H1 (cell line): ENCODE measurements at regions not wholly inside any gene's neighbourhood (a gene's known extent, or its start where the extent isn't known, plus 50 kb on each side); places are given as distances from the start of the nearest gene placed in this dataset.

Source experiments
- TF ChIP-seq, protein P1 (sequence below), 3 experiments: IDR thresholded peaks; 1 replicate in 2 of 3; 2 replicates in 1 of 3; pipeline versions ENCODE4 v1.5.1 to v1.6.1; 2011; ENCODE audit warnings: low read length in 3 of 3, mild to moderate bottlenecking in 3 of 3, inconsistent platforms in 2 of 3, low read depth in 1 of 3, moderate library complexity in 1 of 3; ENCODE audit not compliant: insufficient read depth in 1 of 3; ENCODE audit errors: control extremely low read depth in 1 of 3

DNA sequence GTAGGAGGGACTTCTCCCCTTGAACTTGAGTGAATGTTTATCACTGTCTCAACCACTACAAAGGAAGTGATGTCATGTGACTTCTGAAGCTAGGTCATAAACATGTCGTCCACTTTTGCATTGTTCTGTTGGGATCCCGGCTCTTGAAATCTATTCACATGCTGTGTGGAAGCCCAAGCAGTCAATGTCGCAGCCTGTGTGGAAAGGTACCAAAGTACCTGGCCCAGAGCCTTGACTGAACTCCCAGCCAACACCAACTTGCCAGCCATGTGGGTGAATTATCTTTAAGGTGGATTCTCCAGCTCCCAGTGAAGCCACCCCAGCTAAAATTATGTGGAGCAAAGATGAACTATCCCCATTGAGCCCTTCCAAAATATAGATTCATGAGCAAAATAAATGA lies 85.0 kb upstream of the USP38 start (continued):
- TF ChIP-seq, protein P1, sequence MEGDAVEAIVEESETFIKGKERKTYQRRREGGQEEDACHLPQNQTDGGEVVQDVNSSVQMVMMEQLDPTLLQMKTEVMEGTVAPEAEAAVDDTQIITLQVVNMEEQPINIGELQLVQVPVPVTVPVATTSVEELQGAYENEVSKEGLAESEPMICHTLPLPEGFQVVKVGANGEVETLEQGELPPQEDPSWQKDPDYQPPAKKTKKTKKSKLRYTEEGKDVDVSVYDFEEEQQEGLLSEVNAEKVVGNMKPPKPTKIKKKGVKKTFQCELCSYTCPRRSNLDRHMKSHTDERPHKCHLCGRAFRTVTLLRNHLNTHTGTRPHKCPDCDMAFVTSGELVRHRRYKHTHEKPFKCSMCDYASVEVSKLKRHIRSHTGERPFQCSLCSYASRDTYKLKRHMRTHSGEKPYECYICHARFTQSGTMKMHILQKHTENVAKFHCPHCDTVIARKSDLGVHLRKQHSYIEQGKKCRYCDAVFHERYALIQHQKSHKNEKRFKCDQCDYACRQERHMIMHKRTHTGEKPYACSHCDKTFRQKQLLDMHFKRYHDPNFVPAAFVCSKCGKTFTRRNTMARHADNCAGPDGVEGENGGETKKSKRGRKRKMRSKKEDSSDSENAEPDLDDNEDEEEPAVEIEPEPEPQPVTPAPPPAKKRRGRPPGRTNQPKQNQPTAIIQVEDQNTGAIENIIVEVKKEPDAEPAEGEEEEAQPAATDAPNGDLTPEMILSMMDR (IDR thresholded peaks at IDR 0.05; ENCODE audit: control extremely low read depth in 1 of 3, insufficient read depth in 1 of 3, low read depth in 1 of 3, low read length in 3 of 3) = no peak
